Urothelium cell line (cell line): ENCODE measurements at regions not wholly inside any gene's neighbourhood (a gene's known extent, or its start where the extent isn't known, plus 50 kb on each side); places are given as distances from the start of the nearest gene placed in this dataset.
A peak's percentile ranks its signal among the peaks of the same experiment; 100 is the strongest.

Source experiments
- DNase-seq: peaks from one replicate; pipeline ENCODE4 v3.0.0; 2011; ENCODE audit warnings: low spot score, mixed read lengths
- FAIRE-seq: peaks from 2 replicates; lab custom pipeline; 2011; peaks lifted over from hg19 to GRCh38; lab: Jason Lieb, UNC

DNA sequence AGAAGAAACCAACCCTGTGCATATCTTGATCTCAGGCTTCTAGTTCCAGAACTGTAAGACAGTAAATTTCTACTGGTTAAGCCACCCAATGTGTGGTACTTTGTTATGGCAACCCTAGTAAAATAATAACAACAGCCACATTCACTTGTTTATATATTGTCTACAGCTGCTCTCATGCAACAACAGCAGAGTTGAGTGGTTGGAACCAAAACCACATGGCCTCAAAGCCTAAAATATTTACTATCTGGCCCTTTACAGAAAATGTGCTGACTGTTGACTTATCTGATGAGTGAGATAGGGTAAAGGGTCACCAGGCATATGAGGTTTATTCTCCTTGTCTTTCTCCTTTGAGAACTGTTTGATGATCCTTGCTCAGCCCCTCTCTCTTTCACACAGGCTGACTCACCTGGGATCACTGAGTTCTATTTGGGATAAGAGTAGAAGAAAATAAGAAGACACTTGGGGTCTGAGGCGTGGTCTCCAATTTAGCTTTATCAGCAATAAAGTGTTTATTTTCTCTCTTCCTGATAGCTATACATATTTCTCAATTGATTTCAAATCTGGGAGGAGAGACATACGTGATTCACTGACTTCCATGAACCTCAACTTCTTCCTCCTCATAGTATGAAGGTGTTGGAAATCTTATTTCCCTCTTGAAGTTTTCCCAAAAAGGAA lies 227.5 kb upstream of the STARD13 start:
- DNase-seq (no peak), FAIRE-seq (no peak)

GRCh38 chr13:33514362-33514761 lies 228.8 kb upstream of the STARD13 start:
- DNase-seq (no peak), FAIRE-seq (no peak)

DNA sequence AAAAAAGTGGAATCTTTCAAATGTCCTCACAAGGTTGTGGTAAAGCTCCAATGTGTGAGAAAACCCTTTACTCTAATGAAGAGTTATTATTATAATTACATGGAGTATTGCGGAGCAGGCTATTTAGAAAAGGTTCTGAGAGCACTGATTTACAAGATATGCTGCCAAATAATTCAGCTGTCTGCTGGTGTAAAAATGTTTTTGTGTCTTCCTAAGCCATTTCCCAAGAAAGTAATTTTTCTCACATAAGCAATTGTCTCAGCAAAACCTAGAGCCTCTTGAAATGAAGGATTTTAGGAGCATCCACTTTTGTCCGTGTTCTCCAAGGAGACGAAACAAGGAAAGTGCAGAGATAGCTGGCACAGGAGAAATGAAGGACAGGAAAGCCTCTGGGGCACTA lies 229.6 kb upstream of the STARD13 start:
- FAIRE-seq, result no peak
- no peak for DNase-seq

DNA sequence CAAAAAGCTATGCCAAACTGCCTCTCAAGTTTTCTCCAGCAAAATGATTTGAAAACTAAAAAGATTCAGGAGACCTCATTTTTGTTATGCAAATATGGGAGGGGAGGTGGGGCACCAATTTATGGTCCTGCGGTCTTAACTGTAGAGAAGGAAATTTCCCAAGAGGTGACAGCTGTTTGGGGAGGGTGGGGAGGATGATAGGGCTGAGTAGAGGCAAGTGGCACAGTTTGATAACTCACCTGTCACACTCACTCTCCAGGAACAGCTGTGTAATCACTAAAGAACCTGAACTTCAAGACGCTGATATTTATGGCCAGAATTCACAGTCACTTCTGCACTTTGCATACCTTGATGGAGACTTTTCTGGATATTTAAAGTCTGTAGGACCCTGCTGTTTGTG lies 232.9 kb upstream of the STARD13 start:
- DNase-seq, result no peak
- FAIRE-seq, result no peak

DNA sequence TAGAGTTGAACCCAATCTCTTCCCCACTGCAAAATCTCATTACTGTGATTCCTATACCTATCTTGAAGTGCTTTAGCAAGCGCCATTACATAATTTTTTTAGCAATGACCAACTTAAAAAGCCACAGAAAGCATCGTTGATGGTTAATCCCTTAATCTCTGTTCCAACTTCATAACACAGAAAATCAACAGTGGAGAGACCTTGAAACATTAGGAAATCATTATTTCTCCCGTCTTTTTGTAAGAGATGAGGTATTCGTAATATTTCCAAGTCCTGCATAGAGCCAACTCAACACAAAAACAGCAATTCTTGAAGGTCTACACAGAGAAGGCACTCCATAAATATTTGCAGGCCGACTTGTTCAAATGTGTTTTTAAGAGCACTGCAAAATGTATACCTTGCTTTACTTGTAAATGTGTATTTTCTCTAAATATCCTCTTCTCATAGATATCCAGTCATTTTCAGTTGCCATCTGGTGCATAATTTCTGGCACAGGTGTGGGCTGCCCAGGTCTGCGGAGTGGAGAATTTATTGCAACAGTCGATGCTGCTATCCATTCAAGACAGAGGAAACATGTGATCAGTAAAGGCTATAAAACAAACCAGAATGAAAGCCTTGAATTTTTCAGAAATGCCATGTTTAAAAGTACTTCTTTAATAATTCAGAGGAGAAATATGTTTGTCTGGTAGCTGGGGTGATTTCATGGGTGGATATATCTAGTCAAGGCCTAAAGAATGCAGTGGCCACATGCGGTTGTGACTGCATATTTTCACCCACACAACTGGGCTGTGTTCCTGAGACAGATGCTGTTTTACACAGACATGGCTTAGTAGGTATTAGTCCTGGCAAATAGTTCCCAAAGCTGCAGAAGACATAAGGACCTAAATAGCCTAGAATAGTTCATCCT lies 234.3 kb upstream of the STARD13 start:
- FAIRE-seq, result no peak
- DNase-seq, result peak; percentile 49

DNA sequence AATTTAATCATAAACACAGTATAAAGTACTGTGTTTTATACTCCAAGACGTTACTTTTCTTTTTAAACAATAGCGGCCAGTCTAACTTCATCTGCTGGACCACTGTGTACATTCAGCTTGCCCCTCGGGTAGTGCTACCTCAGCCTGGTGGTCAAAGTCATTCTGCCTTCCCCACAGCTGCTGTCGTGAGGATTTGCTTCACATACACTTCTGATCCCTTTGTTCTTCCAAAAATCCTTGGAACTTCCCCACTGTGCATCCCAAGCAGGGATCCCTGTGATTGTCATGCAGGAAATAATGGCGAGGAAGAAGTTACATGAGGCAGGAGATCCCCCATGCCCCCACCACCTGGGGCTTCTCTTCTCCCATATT lies 234.9 kb upstream of the STARD13 start:
- DNase-seq (no peak), FAIRE-seq (no peak)

DNA sequence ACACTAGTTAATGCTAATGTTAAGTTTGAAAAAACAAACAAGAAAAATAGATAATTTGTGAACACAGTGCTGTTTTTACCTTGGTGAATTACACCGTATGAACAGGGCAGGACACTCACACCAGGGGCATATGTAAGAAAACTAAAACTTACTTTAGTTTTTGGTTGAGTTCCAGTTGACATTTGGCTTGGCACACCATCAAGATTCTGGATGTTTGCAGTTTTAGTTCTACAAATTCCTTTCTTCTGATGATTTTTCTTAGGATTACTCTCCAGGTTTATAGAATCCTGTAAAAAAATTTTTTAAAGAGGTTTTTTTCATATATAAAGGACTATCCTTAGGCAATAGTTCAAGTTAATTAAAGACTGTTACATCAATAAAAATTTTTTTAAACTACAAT lies 238.5 kb upstream of the STARD13 start:
- DNase-seq (peak; percentile 14), FAIRE-seq (no peak)

GRCh38 chr13:33525763-33526162 lies 240.2 kb upstream of the STARD13 start:
- FAIRE-seq, result no peak

GRCh38 chr13:33526718-33527117 lies 241.2 kb upstream of the STARD13 start:
- no peak for DNase-seq
- FAIRE-seq, result no peak

More at GRCh38 chr13:33525763-33526162, 240.2 kb upstream of the STARD13 start:
- DNase-seq, result no peak

DNA sequence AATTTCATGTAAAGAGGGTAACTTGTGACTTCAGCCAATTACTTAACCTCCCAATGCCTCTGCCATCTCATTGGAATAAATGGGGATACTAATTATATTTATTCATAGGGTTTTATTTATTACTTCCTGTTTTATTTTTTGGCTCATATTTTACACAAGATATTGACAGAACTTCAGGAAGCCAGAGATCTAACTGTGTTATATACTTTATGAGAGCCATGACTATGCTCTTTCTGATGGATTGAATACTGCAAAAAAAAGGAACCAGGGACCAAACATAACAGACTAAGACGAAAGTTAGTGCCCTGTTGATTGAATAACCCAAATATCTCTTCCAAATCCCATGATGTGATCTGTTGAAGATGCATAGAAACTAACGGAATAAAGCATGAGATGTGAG lies 243.3 kb upstream of the STARD13 start:
- FAIRE-seq (no peak), DNase-seq (no peak)

- DNase-seq (no peak), FAIRE-seq (no peak)
Observed at GRCh38 chr13:33531484-33531883, 245.9 kb upstream of the STARD13 start.

GRCh38 chr13:33535061-33535460 lies 249.5 kb upstream of the STARD13 start:
- no peak for DNase-seq

DNA sequence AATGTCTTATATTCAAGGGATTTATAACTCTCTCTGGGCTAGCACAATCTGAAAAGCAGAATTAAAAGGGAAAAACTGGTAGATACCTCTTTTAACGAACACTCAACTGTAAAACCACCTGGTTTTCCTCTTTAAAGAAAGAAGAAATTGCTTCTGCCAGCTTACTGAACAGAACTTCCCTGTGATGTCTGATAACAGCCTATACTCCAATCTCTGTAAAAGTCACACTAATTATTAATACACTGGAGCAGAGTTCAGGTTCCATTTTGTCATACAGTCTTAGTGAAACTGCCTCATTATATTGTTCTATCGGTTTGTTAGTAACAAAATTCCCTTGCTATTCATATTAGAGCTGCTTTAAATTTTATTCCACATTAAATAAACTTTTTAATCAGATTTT lies 251.0 kb upstream of the STARD13 start:
- no peak for FAIRE-seq
- DNase-seq, result no peak

More at GRCh38 chr13:33535061-33535460, 249.5 kb upstream of the STARD13 start:
- no peak for FAIRE-seq

- no peak for DNase-seq
- FAIRE-seq, result no peak
Observed at GRCh38 chr13:33537026-33537425, 251.5 kb upstream of the STARD13 start.

- FAIRE-seq (no peak), DNase-seq (no peak)
Observed at GRCh38 chr13:33537676-33538075, 252.1 kb upstream of the STARD13 start.

DNA sequence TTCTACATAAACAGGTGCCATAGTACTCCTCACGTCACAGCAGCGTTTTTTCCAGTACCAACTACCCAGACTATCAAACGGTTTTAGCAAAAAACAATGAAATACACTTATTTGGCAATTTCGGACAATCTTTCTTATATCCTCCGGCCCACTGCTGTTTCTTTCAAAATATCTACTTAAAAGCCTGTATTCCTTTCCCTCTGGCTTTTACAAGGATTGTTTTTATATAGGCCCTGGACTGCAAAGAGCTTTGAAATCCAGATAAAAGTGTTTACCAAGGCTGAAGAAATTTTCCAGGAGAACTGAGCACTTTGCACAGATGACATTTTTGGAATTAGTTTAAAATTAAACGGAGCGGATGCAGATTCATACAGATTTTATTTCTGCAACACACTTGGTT lies 255.9 kb upstream of the STARD13 start:
- no peak for DNase-seq

GRCh38 chr13:33541962-33542308 lies 256.4 kb upstream of the STARD13 start:
- no peak for DNase-seq
- no peak for FAIRE-seq

More for the DNA sequence above, 255.9 kb upstream of the STARD13 start:
- FAIRE-seq, result no peak

DNA sequence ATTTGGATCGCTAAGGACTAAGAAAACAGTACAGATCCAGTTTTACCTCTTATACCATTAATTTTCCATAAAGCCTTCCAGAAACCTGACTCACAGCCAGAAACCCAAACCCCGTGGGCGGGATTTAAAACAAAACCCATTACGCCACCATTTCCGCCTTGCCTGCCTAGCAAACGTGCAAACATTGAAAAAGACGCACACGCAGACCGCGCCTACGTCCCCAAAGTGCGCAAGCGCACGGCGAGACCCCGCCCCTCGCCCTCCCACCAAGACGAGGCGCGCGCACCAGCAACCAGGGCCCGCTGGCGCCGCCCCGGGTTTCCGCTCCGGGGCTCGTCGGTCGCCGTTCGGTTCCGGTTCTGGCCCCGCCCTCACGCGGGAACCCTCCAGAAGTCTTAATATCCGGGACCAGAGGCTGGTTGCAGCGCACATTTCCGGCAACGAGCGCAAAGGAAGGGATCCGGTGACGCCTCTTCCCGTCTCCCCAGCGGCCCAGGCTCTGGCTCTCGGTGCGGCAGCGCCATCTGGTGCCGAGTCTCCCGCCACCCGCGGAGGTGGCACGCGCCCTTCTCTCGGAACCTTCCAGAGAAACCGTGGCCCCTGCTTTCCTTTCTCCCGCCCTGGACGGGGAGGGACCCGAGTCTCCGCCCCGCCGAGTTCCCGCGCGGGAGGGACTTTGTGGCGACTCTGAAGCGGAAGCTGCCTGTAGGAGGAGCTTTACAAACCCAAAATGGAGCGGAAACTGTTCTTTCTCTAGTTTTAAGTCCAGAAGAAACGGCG lies 256.9 kb upstream of the STARD13 start:
- FAIRE-seq, result peak; percentile 56
- DNase-seq, result peak; percentile 88

DNA sequence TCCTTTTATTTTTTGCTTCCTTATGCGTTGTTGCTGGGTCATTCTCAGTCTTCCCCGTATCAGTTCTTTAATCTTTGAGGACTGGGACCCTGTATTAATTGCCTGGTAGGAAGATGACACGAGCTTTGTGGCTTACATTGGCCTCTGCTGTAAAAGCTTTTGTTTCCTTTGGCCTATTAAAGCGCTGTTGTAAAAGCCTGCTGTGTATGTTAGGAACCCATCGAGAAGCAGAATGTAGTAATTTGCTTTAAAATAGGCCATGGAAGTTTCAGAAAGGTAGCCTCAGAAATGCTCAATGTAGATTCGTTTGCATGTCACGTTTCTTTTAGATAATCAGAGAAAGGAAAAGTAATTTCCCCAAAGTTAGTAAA lies 257.5 kb upstream of the STARD13 start:
- FAIRE-seq, result no peak

DNA sequence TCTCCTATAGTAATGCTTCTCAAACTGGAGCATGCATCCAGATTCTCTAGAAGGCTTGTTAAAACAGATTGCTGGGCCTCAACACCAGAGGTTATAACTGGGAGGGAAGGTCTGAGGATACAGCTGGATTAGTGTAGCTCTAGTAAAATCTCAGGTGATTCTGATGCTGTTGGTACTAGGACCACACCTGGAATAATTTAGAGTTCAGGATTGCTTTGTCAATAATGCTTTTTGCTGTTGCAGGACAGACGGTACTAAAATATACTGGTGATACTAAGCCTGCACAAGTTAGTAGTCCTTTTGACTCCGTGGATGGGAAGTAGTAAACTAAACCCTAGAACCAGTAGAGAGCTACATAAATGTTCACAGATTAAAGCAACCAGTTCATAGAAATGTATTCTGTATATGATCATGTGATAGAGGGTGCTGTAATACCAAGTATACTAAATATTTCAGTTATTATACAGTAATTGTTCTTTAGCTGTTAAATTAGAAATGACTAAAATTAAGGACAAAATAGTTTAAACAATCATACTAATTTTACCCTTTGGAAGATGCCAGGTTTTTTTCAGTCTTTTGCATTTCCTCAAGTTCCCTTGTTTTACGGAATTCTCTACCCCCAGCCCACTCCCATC lies 258.2 kb upstream of the STARD13 start:
- FAIRE-seq, result no peak

More for the DNA sequence above, 257.5 kb upstream of the STARD13 start:
- DNase-seq, result no peak

DNA sequence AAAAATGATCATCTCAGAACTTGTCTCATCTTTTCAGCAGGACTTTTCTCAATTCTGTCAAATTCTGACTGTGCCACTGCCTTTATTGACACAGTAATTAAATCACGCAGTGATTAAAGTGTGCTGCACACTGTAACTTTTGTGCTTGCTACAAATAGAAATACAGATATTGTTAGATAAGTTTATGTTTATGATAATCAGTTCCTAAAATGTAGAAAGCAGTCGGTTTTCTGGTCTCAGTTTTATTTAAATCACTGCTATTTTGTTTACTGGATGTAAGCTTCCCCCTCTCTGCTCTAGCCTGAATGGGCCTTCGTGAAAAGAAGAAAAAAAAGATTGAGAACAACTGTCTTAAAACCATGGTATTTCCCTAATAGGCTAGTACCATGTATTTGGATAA lies 258.8 kb upstream of the STARD13 start:
- no peak for FAIRE-seq

More for the DNA sequence above, 258.2 kb upstream of the STARD13 start:
- no peak for DNase-seq

More for the DNA sequence above, 258.8 kb upstream of the STARD13 start:
- DNase-seq, result no peak
